ENCODE measurements at regions not wholly inside any gene's neighbourhood (a gene's known extent, or its start where the extent isn't known, plus 50 kb on each side); places are given as distances from the start of the nearest gene placed in this dataset.

- no peak for TF ChIP-seq HMGXB4 (CRISPR knock-in tag; IDR thresholded peaks at IDR 0.05)
- TF ChIP-seq SAFB (IDR thresholded peaks at IDR 0.05; ENCODE audit: borderline replicate concordance, low read depth, low read length) = no peak
- TF ChIP-seq HMBOX1 (IDR thresholded peaks at IDR 0.05) = no peak
These were observed 242.7 kb upstream of the ZSWIM2 start (continued) for GRCh38 chr2:187091664-187092063.

GRCh38 chr2:187084524-187084923 is 235.6 kb upstream of the ZSWIM2 start:
- intact Hi-C loops (cut with micrococcal nuclease) = no loop called here
- Histone ChIP-seq H3K4me3 (no peak overlapping the region), H3K36me3 (ENCODE audit: control insufficient read depth, insufficient read depth, low read length) (no peaks in the 10 kb centered on the region), H2AFZ (ENCODE audit: low read depth, low read length) (no peak overlapping the region), H3K27me3 (ENCODE audit: control insufficient read depth in 2 of 2, insufficient read depth in 2 of 2, low read length in 2 of 2) (no peaks in the 10 kb centered on the region), H4K20me1 (replicated peaks; ENCODE audit: control insufficient read depth, insufficient read depth, low read length) (no peaks in the 10 kb centered on the region), H3K9ac (ENCODE audit: insufficient read depth in 1 of 2, low read depth in 2 of 2, low read length in 2 of 2) (no peak overlapping the region), H3K4me2 (ENCODE audit: insufficient read depth, low read length) (no peak overlapping the region), H3K4me1 (replicated peaks in 1 of 2; ENCODE audit: control insufficient read depth in 2 of 2, insufficient read depth in 2 of 2, low read length in 2 of 2) (no peaks in the 10 kb centered on the region), H3K9me1 (ENCODE audit: control insufficient read depth, insufficient read depth, low read length) (no peaks in the 10 kb centered on the region), H3K27ac (ENCODE audit: extremely low read depth, low read depth, low read length) (no peak overlapping the region), H3K9me3 (replicated peaks; ENCODE audit: control insufficient read depth, insufficient read depth, low read depth, low read length) (no peaks in the 10 kb centered on the region), H3K79me2 (ENCODE audit: control insufficient read depth, insufficient read depth, low read length) (no peaks in the 10 kb centered on the region)
- peak; percentile 83 for ATAC-seq
- BruUV-seq (replicated peaks) = no TSS peak
- CTCF ChIA-PET (ENCODE audit: low intra/inter-chr PET ratio) = no interaction called here
- DNase-seq (ENCODE audit: extremely low read depth in 1 of 4, low spot score in 3 of 4) = peak in 2 of 4 experiments; percentile 9
- in situ Hi-C loops (cut with MboI) = no loop called here
- FAIRE-seq = no peak
- POLR2A ChIA-PET = interaction anchor here (0.6 to 0.7 kb wide), 2 partner anchors 12 to 96 kb away, joined by 3 read pairs; no protein-coding TSS in a partner anchor
- no peak for TF ChIP-seq ZNF436 (CRISPR knock-in tag; IDR thresholded peaks at IDR 0.05)
- TF ChIP-seq NCOA6 (IDR thresholded peaks at IDR 0.05) = no peak
- no peak for TF ChIP-seq UBTF (IDR thresholded peaks at IDR 0.05; ENCODE audit: borderline replicate concordance in 1 of 2, low read depth in 2 of 2, low read length in 2 of 2)
- peak; percentile 63 for TF ChIP-seq CEBPB (tag; IDR thresholded peaks at IDR 0.05)
- no peak for TF ChIP-seq VEZF1 (CRISPR knock-in tag; IDR thresholded peaks at IDR 0.05)
- no peak for TF ChIP-seq CLOCK (CRISPR knock-in tag; IDR thresholded peaks at IDR 0.05; ENCODE audit: borderline replicate concordance)

All from K562 (cell line).